ENCODE measurements at regions not wholly inside any gene's neighbourhood (a gene's known extent, or its start where the extent isn't known, plus 50 kb on each side); places are given as distances from the start of the nearest gene placed in this dataset.

- FAIRE-seq, result no peak
- Histone ChIP-seq H3K4me1 (ENCODE audit: control insufficient read depth in 3 of 3, insufficient read depth in 2 of 3, low read depth in 1 of 3, low read length in 2 of 3) (no peaks in the 10 kb centered on the region), H3K27ac (ENCODE audit: low read depth in 1 of 3, low read length in 2 of 3) (no peak overlapping the region), H3K36me3 (ENCODE audit: control insufficient read depth in 3 of 3, insufficient read depth in 2 of 3, low read depth in 1 of 3, low read length in 3 of 3) (no peaks in the 10 kb centered on the region), H3K27me3 (ENCODE audit: control insufficient read depth in 3 of 3, insufficient read depth in 3 of 3, low read length in 3 of 3) (no peaks in the 10 kb centered on the region), H3K4me3 (ENCODE audit: low read depth in 1 of 3, low read length in 3 of 3) (no peak overlapping the region), H3K9me3 (ENCODE audit: control insufficient read depth in 2 of 2, insufficient read depth in 1 of 2, low read depth in 1 of 2, low read length in 1 of 2) (no peaks in the 10 kb centered on the region)
- DNase-seq, result no peak
- WGBS, 3 donors, result 74 to 77% (median 76%) methylated on average over 5 of the region's 5 CpGs
Observed at GRCh38 chr19:30739394-30739793, 367.2 kb downstream of the ZNF536 start.

DNA sequence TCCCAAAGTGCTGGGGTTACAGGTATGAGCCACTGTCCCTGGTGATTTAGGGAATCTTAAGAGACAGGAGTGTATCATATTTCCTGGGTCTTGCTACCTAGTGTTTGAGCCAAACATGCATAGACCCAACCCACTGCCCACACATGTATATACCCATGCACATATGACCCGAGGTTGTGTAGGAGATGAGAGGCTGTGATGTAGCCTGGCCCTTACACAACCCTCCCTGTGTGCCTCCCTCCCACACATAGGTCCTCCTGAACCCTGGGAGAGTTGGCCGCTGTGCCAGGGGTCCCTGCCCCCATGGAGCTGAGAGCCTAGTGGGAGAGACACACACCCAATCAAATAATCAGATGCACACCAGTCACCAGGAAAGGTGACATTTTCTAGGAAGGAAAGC lies 365.9 kb downstream of the ZNF536 start:
- H3K4me3 ChIP-seq (ENCODE audit: low read depth in 1 of 3, low read length in 3 of 3), result no peak overlapping the region
- H3K36me3 ChIP-seq (ENCODE audit: control insufficient read depth in 3 of 3, insufficient read depth in 2 of 3, low read depth in 1 of 3, low read length in 3 of 3), result no peaks in the 10 kb centered on the region
- no peak overlapping the region for H3K27ac ChIP-seq (ENCODE audit: low read depth in 1 of 3, low read length in 2 of 3)
- DNase-seq (no peak), FAIRE-seq (no peak)
- no peaks in the 10 kb centered on the region for H3K27me3 ChIP-seq (ENCODE audit: control insufficient read depth in 3 of 3, insufficient read depth in 3 of 3, low read length in 3 of 3)
- H3K4me1 ChIP-seq (ENCODE audit: control insufficient read depth in 3 of 3, insufficient read depth in 2 of 3, low read depth in 1 of 3, low read length in 2 of 3), result no peaks in the 10 kb centered on the region
- no peaks in the 10 kb centered on the region for H3K9me3 ChIP-seq (ENCODE audit: control insufficient read depth in 2 of 2, insufficient read depth in 1 of 2, low read depth in 1 of 2, low read length in 1 of 2)
- 58 to 93% (median 65%) methylated on average over 2 of the region's 2 CpGs for WGBS, 3 donors

DNA sequence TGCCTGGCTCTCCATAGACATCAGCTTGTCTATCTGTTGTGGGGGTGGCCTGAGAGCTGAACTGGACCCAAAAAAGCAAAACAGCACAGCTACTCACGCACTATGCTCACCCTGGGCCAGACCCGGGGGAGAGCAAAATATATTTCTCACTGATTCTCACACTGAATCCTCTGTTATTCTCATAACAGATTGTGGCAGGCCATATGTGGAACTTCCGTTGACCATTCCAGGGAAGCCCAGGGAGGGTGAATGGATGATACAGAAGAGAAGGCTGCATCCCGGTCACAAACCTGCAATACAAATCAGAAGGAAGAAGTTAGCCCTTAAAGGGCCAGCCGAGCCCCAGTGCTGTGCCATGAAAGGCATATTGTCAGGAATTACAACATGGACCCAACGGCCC lies 362.5 kb downstream of the ZNF536 start:
- H3K27ac ChIP-seq (ENCODE audit: low read depth in 1 of 3, low read length in 2 of 3), result no peak overlapping the region
- H3K4me1 ChIP-seq (ENCODE audit: control insufficient read depth in 3 of 3, insufficient read depth in 2 of 3, low read depth in 1 of 3, low read length in 2 of 3), result no peaks in the 10 kb centered on the region
- no peaks in the 10 kb centered on the region for H3K36me3 ChIP-seq (ENCODE audit: control insufficient read depth in 3 of 3, insufficient read depth in 2 of 3, low read depth in 1 of 3, low read length in 3 of 3)
- H3K4me3 ChIP-seq (ENCODE audit: low read depth in 1 of 3, low read length in 3 of 3), result no peak overlapping the region
- no peaks in the 10 kb centered on the region for H3K9me3 ChIP-seq (ENCODE audit: control insufficient read depth in 2 of 2, insufficient read depth in 1 of 2, low read depth in 1 of 2, low read length in 1 of 2)
- no peaks in the 10 kb centered on the region for H3K27me3 ChIP-seq (ENCODE audit: control insufficient read depth in 3 of 3, insufficient read depth in 3 of 3, low read length in 3 of 3)
- DNase-seq, result no peak
- 64 to 65% (median 65%) methylated on average over 6 of the region's 6 CpGs for WGBS, 3 donors
- no peak for FAIRE-seq

GRCh38 chr19:30733826-30734550 lies 361.8 kb downstream of the ZNF536 start:
- WGBS, 3 donors, result 65 to 77% (median 73%) methylated on average over 15 of the region's 15 CpGs
- FAIRE-seq, result no peak
- DNase-seq, result no peak

DNA sequence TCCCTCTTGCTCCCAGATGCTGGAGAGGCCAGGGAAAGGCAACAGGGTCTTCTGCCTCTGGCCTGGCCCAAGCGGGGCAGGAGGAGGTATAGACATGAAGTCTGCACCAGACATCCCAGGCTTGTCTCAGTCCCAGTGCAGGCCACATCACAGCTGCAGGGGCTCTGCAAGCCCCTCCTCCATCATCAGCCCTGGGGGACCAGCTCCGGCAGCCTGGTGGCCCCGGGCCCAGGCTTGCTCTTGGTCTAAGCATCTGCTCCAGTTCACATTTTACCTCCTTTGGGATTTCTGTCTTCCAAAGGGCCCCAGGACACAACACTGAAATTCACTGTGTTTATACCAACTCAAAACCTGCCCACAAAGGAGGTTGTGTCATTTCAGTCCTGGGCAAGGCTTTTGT lies 359.4 kb downstream of the ZNF536 start:
- no peak for DNase-seq
- Histone ChIP-seq H3K4me3 (ENCODE audit: low read depth in 1 of 3, low read length in 3 of 3) (no peak overlapping the region), H3K36me3 (ENCODE audit: control insufficient read depth in 3 of 3, insufficient read depth in 2 of 3, low read depth in 1 of 3, low read length in 3 of 3) (no peaks in the 10 kb centered on the region), H3K4me1 (ENCODE audit: control insufficient read depth in 3 of 3, insufficient read depth in 2 of 3, low read depth in 1 of 3, low read length in 2 of 3) (no peaks in the 10 kb centered on the region), H3K27ac (ENCODE audit: low read depth in 1 of 3, low read length in 2 of 3) (no peak overlapping the region), H3K27me3 (ENCODE audit: control insufficient read depth in 3 of 3, insufficient read depth in 3 of 3, low read length in 3 of 3) (no peaks in the 10 kb centered on the region), H3K9me3 (ENCODE audit: control insufficient read depth in 2 of 2, insufficient read depth in 1 of 2, low read depth in 1 of 2, low read length in 1 of 2) (no peaks in the 10 kb centered on the region)
- no peak for FAIRE-seq
- WGBS, 3 donors, result 74 to 93% (median 87%) methylated on average over 3 of the region's 3 CpGs

More at GRCh38 chr19:30733826-30734550, 361.8 kb downstream of the ZNF536 start:
- Histone ChIP-seq H3K36me3 (ENCODE audit: control insufficient read depth in 3 of 3, insufficient read depth in 2 of 3, low read depth in 1 of 3, low read length in 3 of 3) (no peaks in the 10 kb centered on the region), H3K27me3 (ENCODE audit: control insufficient read depth in 3 of 3, insufficient read depth in 3 of 3, low read length in 3 of 3) (no peaks in the 10 kb centered on the region), H3K4me1 (ENCODE audit: control insufficient read depth in 3 of 3, insufficient read depth in 2 of 3, low read depth in 1 of 3, low read length in 2 of 3) (no peaks in the 10 kb centered on the region), H3K9me3 (ENCODE audit: control insufficient read depth in 2 of 2, insufficient read depth in 1 of 2, low read depth in 1 of 2, low read length in 1 of 2) (no peaks in the 10 kb centered on the region), H3K27ac (ENCODE audit: low read depth in 1 of 3, low read length in 2 of 3) (no peak overlapping the region), H3K4me3 (ENCODE audit: low read depth in 1 of 3, low read length in 3 of 3) (no peak overlapping the region)

GRCh38 chr19:30729451-30729850 lies 357.3 kb downstream of the ZNF536 start:
- Histone ChIP-seq H3K9me3 (ENCODE audit: control insufficient read depth in 2 of 2, insufficient read depth in 1 of 2, low read depth in 1 of 2, low read length in 1 of 2) (no peaks in the 10 kb centered on the region), H3K36me3 (ENCODE audit: control insufficient read depth in 3 of 3, insufficient read depth in 2 of 3, low read depth in 1 of 3, low read length in 3 of 3) (no peaks in the 10 kb centered on the region), H3K27ac (ENCODE audit: low read depth in 1 of 3, low read length in 2 of 3) (no peak overlapping the region), H3K27me3 (ENCODE audit: control insufficient read depth in 3 of 3, insufficient read depth in 3 of 3, low read length in 3 of 3) (no peaks in the 10 kb centered on the region), H3K4me3 (ENCODE audit: low read depth in 1 of 3, low read length in 3 of 3) (no peak overlapping the region), H3K4me1 (ENCODE audit: control insufficient read depth in 3 of 3, insufficient read depth in 2 of 3, low read depth in 1 of 3, low read length in 2 of 3) (no peaks in the 10 kb centered on the region)
- DNase-seq (no peak), FAIRE-seq (no peak)
- WGBS, 3 donors, result 57 to 76% (median 66%) methylated on average over 6 of the region's 6 CpGs

DNA sequence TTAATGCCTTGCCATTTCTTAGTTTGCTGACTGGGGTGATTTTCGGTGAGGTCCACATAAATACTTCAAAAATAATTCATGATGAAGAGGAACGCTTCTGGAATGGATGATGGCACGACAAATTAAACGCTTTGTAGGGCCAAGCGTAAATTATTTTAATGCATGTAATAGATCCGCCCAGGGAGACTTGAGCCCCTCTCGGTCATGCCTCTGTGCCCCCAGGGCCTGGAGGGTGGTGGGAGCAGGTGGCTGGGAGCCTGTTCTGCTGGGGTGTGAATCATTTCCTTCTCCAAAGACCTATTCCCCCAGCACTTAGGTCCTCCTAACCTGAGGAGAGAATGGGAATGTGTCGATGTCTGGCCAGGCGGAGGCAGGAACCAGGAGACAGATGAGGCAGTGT lies 350.6 kb downstream of the ZNF536 start:
- no peaks in the 10 kb centered on the region for H3K9me3 ChIP-seq (ENCODE audit: control insufficient read depth in 2 of 2, insufficient read depth in 1 of 2, low read depth in 1 of 2, low read length in 1 of 2)
- 87 to 93% (median 92%) methylated on average over 9 of the region's 9 CpGs for WGBS, 3 donors
- H3K27me3 ChIP-seq (ENCODE audit: control insufficient read depth in 3 of 3, insufficient read depth in 3 of 3, low read length in 3 of 3), result peaks cover 0 to 3% (median 0%) of the 10 kb centered on the region in 3 donors
- H3K4me1 ChIP-seq (ENCODE audit: control insufficient read depth in 3 of 3, insufficient read depth in 2 of 3, low read depth in 1 of 3, low read length in 2 of 3), result peaks cover 0 to 3% (median 0%) of the 10 kb centered on the region in 3 donors
- no peak overlapping the region for H3K4me3 ChIP-seq (ENCODE audit: low read depth in 1 of 3, low read length in 3 of 3)
- H3K27ac ChIP-seq (ENCODE audit: low read depth in 1 of 3, low read length in 2 of 3), result no peak overlapping the region
- no peak for DNase-seq
- no peak for FAIRE-seq
- H3K36me3 ChIP-seq (ENCODE audit: control insufficient read depth in 3 of 3, insufficient read depth in 2 of 3, low read depth in 1 of 3, low read length in 3 of 3), result no peaks in the 10 kb centered on the region

- no peak for FAIRE-seq
- H3K36me3 ChIP-seq (ENCODE audit: control insufficient read depth in 3 of 3, insufficient read depth in 2 of 3, low read depth in 1 of 3, low read length in 3 of 3), result no peaks in the 10 kb centered on the region
- no peaks in the 10 kb centered on the region for H3K9me3 ChIP-seq (ENCODE audit: control insufficient read depth in 2 of 2, insufficient read depth in 1 of 2, low read depth in 1 of 2, low read length in 1 of 2)
- DNase-seq, result no peak
- no peak overlapping the region for H3K27ac ChIP-seq (ENCODE audit: low read depth in 1 of 3, low read length in 2 of 3)
- WGBS, 3 donors, result 81 to 85% (median 81%) methylated on average over 8 of the region's 8 CpGs
- H3K4me1 ChIP-seq (ENCODE audit: control insufficient read depth in 3 of 3, insufficient read depth in 2 of 3, low read depth in 1 of 3, low read length in 2 of 3), result peaks cover 0 to 3% (median 0%) of the 10 kb centered on the region in 3 donors
- H3K27me3 ChIP-seq (ENCODE audit: control insufficient read depth in 3 of 3, insufficient read depth in 3 of 3, low read length in 3 of 3), result peaks cover 0 to 3% (median 0%) of the 10 kb centered on the region in 3 donors
- H3K4me3 ChIP-seq (ENCODE audit: low read depth in 1 of 3, low read length in 3 of 3), result no peak overlapping the region
Observed at GRCh38 chr19:30722186-30722585, 350.0 kb downstream of the ZNF536 start.

- Histone ChIP-seq H3K4me3 (ENCODE audit: low read depth in 1 of 3, low read length in 3 of 3) (peak overlapping the region in 2 of 3 donors; percentile 45 to 49), H3K36me3 (ENCODE audit: control insufficient read depth in 3 of 3, insufficient read depth in 2 of 3, low read depth in 1 of 3, low read length in 3 of 3) (no peaks in the 10 kb centered on the region)
- WGBS, 3 donors, result 10 to 19% (median 17%) methylated on average over 9 of the region's 9 CpGs
Observed at GRCh38 chr19:30719999-30720345, 347.8 kb downstream of the ZNF536 start.

More at GRCh38 chr19:30719999-30720345, 347.8 kb downstream of the ZNF536 start:
- FAIRE-seq, result no peak
- no peak for DNase-seq
- H3K27me3 ChIP-seq (ENCODE audit: control insufficient read depth in 3 of 3, insufficient read depth in 3 of 3, low read length in 3 of 3), result peaks cover 0 to 3% (median 0%) of the 10 kb centered on the region in 3 donors
- H3K4me1 ChIP-seq (ENCODE audit: control insufficient read depth in 3 of 3, insufficient read depth in 2 of 3, low read depth in 1 of 3, low read length in 2 of 3), result peaks cover 0 to 3% (median 0%) of the 10 kb centered on the region in 3 donors
- peak overlapping the region in 1 of 3 donors; percentile 74 for H3K27ac ChIP-seq (ENCODE audit: low read depth in 1 of 3, low read length in 2 of 3)
- no peaks in the 10 kb centered on the region for H3K9me3 ChIP-seq (ENCODE audit: control insufficient read depth in 2 of 2, insufficient read depth in 1 of 2, low read depth in 1 of 2, low read length in 1 of 2)
